NT2/D1 (cell line): ENCODE measurements at regions not wholly inside any gene's neighbourhood (a gene's known extent, or its start where the extent isn't known, plus 50 kb on each side); places are given as distances from the start of the nearest gene placed in this dataset.

ENCODE experiments used
- SUZ12 ChIP-seq: IDR thresholded peaks from 2 replicates; pipeline ENCODE4 v1.6.1; 2011; ENCODE audit not compliant: insufficient read length, insufficient read depth; ENCODE audit errors: extremely low read depth
- YY1 ChIP-seq: IDR thresholded peaks from 2 replicates; pipeline ENCODE4 v1.6.1; 2011; ENCODE audit not compliant: insufficient read length, insufficient read depth
- ZNF274 ChIP-seq: IDR thresholded peaks from 2 replicates; pipeline ENCODE4 v1.6.1; 2011; ENCODE audit warnings: mild to moderate bottlenecking, low read depth, low read length

DNA sequence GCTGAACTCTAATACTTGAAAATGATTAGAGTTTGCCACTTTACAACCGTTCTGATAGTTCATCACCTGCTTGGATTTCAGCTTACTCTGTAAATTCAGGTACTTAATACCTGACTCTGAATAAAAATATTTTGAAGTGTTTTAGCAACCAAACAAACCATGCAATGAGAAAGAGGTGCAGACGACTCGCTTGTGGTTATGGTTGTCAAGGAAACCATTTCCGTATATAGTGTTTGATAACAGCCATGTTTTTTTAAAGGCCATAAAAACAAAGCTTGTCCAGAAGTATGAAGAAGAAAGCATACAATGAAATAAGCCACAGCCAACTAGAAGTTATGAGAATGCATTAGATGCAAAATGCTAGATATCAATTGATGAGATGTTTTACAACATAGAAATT, 167.2 kb upstream of the HMCN1 start:
- TF ChIP-seq ZNF274 (no peak), SUZ12 (no peak), YY1 (no peak)
